ENCODE measurements at regions not wholly inside any gene's neighbourhood (a gene's known extent, or its start where the extent isn't known, plus 50 kb on each side); places are given as distances from the start of the nearest gene placed in this dataset.

GRCh38 chr3:20353286-20353685 is 167.3 kb upstream of the SGO1 start:
- Histone ChIP-seq H3K4me3 (ENCODE audit: low read length) (no peak overlapping the region), H3K4me1 (ENCODE audit: control insufficient read depth, low read depth, low read length) (no peaks in the 10 kb centered on the region), H3K9me3 (ENCODE audit: control insufficient read depth, low read depth, low read length) (no peaks in the 10 kb centered on the region), H3K27ac (ENCODE audit: low read length) (no peak overlapping the region), H3K9ac (ENCODE audit: low read length) (no peak overlapping the region), H3K27me3 (ENCODE audit: control insufficient read depth, insufficient read depth, low read length) (no peaks in the 10 kb centered on the region), H3K36me3 (ENCODE audit: control insufficient read depth, low read depth, low read length) (no peaks in the 10 kb centered on the region)

- H3K9me3 ChIP-seq (ENCODE audit: control insufficient read depth, low read depth, low read length), result no peaks in the 10 kb centered on the region
- no peaks in the 10 kb centered on the region for H3K27me3 ChIP-seq (ENCODE audit: control insufficient read depth, insufficient read depth, low read length)
- no peak overlapping the region for H3K4me3 ChIP-seq (ENCODE audit: low read length)
- no peaks in the 10 kb centered on the region for H3K4me1 ChIP-seq (ENCODE audit: control insufficient read depth, low read depth, low read length)
- H3K36me3 ChIP-seq (ENCODE audit: control insufficient read depth, low read depth, low read length), result no peaks in the 10 kb centered on the region
- H3K27ac ChIP-seq (ENCODE audit: low read length), result no peak overlapping the region
- no peak overlapping the region for H3K9ac ChIP-seq (ENCODE audit: low read length)
These were observed 166.7 kb upstream of the SGO1 start for GRCh38 chr3:20352546-20353179.

GRCh38 chr3:20350449-20350848 is 164.4 kb upstream of the SGO1 start:
- Histone ChIP-seq H3K9me3 (ENCODE audit: control insufficient read depth, low read depth, low read length) (no peaks in the 10 kb centered on the region), H3K27me3 (ENCODE audit: control insufficient read depth, insufficient read depth, low read length) (no peaks in the 10 kb centered on the region), H3K9ac (ENCODE audit: low read length) (no peak overlapping the region), H3K36me3 (ENCODE audit: control insufficient read depth, low read depth, low read length) (no peaks in the 10 kb centered on the region), H3K27ac (ENCODE audit: low read length) (no peak overlapping the region), H3K4me3 (ENCODE audit: low read length) (no peak overlapping the region), H3K4me1 (ENCODE audit: control insufficient read depth, low read depth, low read length) (no peaks in the 10 kb centered on the region)

GRCh38 chr3:20346916-20347315 is 160.9 kb upstream of the SGO1 start:
- Histone ChIP-seq H3K4me1 (ENCODE audit: control insufficient read depth, low read depth, low read length) (no peaks in the 10 kb centered on the region), H3K27ac (ENCODE audit: low read length) (no peak overlapping the region), H3K27me3 (ENCODE audit: control insufficient read depth, insufficient read depth, low read length) (no peaks in the 10 kb centered on the region), H3K4me3 (ENCODE audit: low read length) (no peak overlapping the region), H3K9me3 (ENCODE audit: control insufficient read depth, low read depth, low read length) (no peaks in the 10 kb centered on the region), H3K36me3 (ENCODE audit: control insufficient read depth, low read depth, low read length) (no peaks in the 10 kb centered on the region), H3K9ac (ENCODE audit: low read length) (no peak overlapping the region)

- no peak overlapping the region for H3K9ac ChIP-seq (ENCODE audit: low read length)
- H3K36me3 ChIP-seq (ENCODE audit: control insufficient read depth, low read depth, low read length), result no peaks in the 10 kb centered on the region
- H3K27me3 ChIP-seq (ENCODE audit: control insufficient read depth, insufficient read depth, low read length), result no peaks in the 10 kb centered on the region
- no peak overlapping the region for H3K4me3 ChIP-seq (ENCODE audit: low read length)
- H3K9me3 ChIP-seq (ENCODE audit: control insufficient read depth, low read depth, low read length), result no peaks in the 10 kb centered on the region
- no peak overlapping the region for H3K27ac ChIP-seq (ENCODE audit: low read length)
- no peaks in the 10 kb centered on the region for H3K4me1 ChIP-seq (ENCODE audit: control insufficient read depth, low read depth, low read length)
These were observed 160.4 kb upstream of the SGO1 start for GRCh38 chr3:20346369-20346768.

GRCh38 chr3:20344400-20344959 is 158.5 kb upstream of the SGO1 start:
- Histone ChIP-seq H3K27ac (ENCODE audit: low read length) (no peak overlapping the region), H3K27me3 (ENCODE audit: control insufficient read depth, insufficient read depth, low read length) (no peaks in the 10 kb centered on the region), H3K9me3 (ENCODE audit: control insufficient read depth, low read depth, low read length) (no peaks in the 10 kb centered on the region)

GRCh38 chr3:20343790-20344189 is 157.8 kb upstream of the SGO1 start:
- no peak overlapping the region for H3K4me3 ChIP-seq (ENCODE audit: low read length)

More at GRCh38 chr3:20344400-20344959, 158.5 kb upstream of the SGO1 start:
- H3K9ac ChIP-seq (ENCODE audit: low read length), result no peak overlapping the region
- peaks cover 8% of the 10 kb centered on the region for H3K4me1 ChIP-seq (ENCODE audit: control insufficient read depth, low read depth, low read length)
- no peak overlapping the region for H3K4me3 ChIP-seq (ENCODE audit: low read length)
- H3K36me3 ChIP-seq (ENCODE audit: control insufficient read depth, low read depth, low read length), result no peaks in the 10 kb centered on the region

GRCh38 chr3:20340324-20340928 is 154.4 kb upstream of the SGO1 start:
- Histone ChIP-seq H3K4me1 (ENCODE audit: control insufficient read depth, low read depth, low read length) (peaks cover 13% of the 10 kb centered on the region), H3K9me3 (ENCODE audit: control insufficient read depth, low read depth, low read length) (no peaks in the 10 kb centered on the region), H3K27me3 (ENCODE audit: control insufficient read depth, insufficient read depth, low read length) (no peaks in the 10 kb centered on the region), H3K4me3 (ENCODE audit: low read length) (peak overlapping the region; percentile 4), H3K9ac (ENCODE audit: low read length) (no peak overlapping the region), H3K27ac (ENCODE audit: low read length) (no peak overlapping the region), H3K36me3 (ENCODE audit: control insufficient read depth, low read depth, low read length) (no peaks in the 10 kb centered on the region)

More at GRCh38 chr3:20343790-20344189, 157.8 kb upstream of the SGO1 start:
- Histone ChIP-seq H3K9me3 (ENCODE audit: control insufficient read depth, low read depth, low read length) (no peaks in the 10 kb centered on the region), H3K27ac (ENCODE audit: low read length) (no peak overlapping the region), H3K9ac (ENCODE audit: low read length) (no peak overlapping the region), H3K4me1 (ENCODE audit: control insufficient read depth, low read depth, low read length) (peaks cover 12% of the 10 kb centered on the region), H3K27me3 (ENCODE audit: control insufficient read depth, insufficient read depth, low read length) (no peaks in the 10 kb centered on the region), H3K36me3 (ENCODE audit: control insufficient read depth, low read depth, low read length) (no peaks in the 10 kb centered on the region)

- Histone ChIP-seq H3K36me3 (ENCODE audit: control insufficient read depth, low read depth, low read length) (no peaks in the 10 kb centered on the region), H3K27me3 (ENCODE audit: control insufficient read depth, insufficient read depth, low read length) (no peaks in the 10 kb centered on the region), H3K27ac (ENCODE audit: low read length) (no peak overlapping the region), H3K9me3 (ENCODE audit: control insufficient read depth, low read depth, low read length) (no peaks in the 10 kb centered on the region), H3K4me3 (ENCODE audit: low read length) (no peak overlapping the region), H3K9ac (ENCODE audit: low read length) (no peak overlapping the region), H3K4me1 (ENCODE audit: control insufficient read depth, low read depth, low read length) (peaks cover 13% of the 10 kb centered on the region)
These were observed 150.6 kb upstream of the SGO1 start for GRCh38 chr3:20336572-20336971.

GRCh38 chr3:20334842-20335241 is 148.8 kb upstream of the SGO1 start:
- Histone ChIP-seq H3K4me1 (ENCODE audit: control insufficient read depth, low read depth, low read length) (peaks cover 13% of the 10 kb centered on the region), H3K4me3 (ENCODE audit: low read length) (no peak overlapping the region), H3K27me3 (ENCODE audit: control insufficient read depth, insufficient read depth, low read length) (no peaks in the 10 kb centered on the region), H3K9me3 (ENCODE audit: control insufficient read depth, low read depth, low read length) (no peaks in the 10 kb centered on the region), H3K9ac (ENCODE audit: low read length) (no peak overlapping the region), H3K27ac (ENCODE audit: low read length) (no peak overlapping the region), H3K36me3 (ENCODE audit: control insufficient read depth, low read depth, low read length) (no peaks in the 10 kb centered on the region)

- no peaks in the 10 kb centered on the region for H3K9me3 ChIP-seq (ENCODE audit: control insufficient read depth, low read depth, low read length)
- no peaks in the 10 kb centered on the region for H3K27me3 ChIP-seq (ENCODE audit: control insufficient read depth, insufficient read depth, low read length)
- H3K4me1 ChIP-seq (ENCODE audit: control insufficient read depth, low read depth, low read length), result peaks cover 8% of the 10 kb centered on the region
- H3K36me3 ChIP-seq (ENCODE audit: control insufficient read depth, low read depth, low read length), result no peaks in the 10 kb centered on the region
- no peak overlapping the region for H3K27ac ChIP-seq (ENCODE audit: low read length)
- H3K4me3 ChIP-seq (ENCODE audit: low read length), result no peak overlapping the region
- no peak overlapping the region for H3K9ac ChIP-seq (ENCODE audit: low read length)
These were observed 141.9 kb upstream of the SGO1 start for GRCh38 chr3:20327889-20328288.

GRCh38 chr3:20326541-20326940 is 140.5 kb upstream of the SGO1 start:
- Histone ChIP-seq H3K9me3 (ENCODE audit: control insufficient read depth, low read depth, low read length) (no peaks in the 10 kb centered on the region), H3K27me3 (ENCODE audit: control insufficient read depth, insufficient read depth, low read length) (no peaks in the 10 kb centered on the region), H3K27ac (ENCODE audit: low read length) (no peak overlapping the region), H3K9ac (ENCODE audit: low read length) (no peak overlapping the region), H3K4me3 (ENCODE audit: low read length) (no peak overlapping the region), H3K36me3 (ENCODE audit: control insufficient read depth, low read depth, low read length) (no peaks in the 10 kb centered on the region), H3K4me1 (ENCODE audit: control insufficient read depth, low read depth, low read length) (peaks cover 8% of the 10 kb centered on the region)

Measured in iPS-18a (cell line).